ENCODE measurements at regions not wholly inside any gene's neighbourhood (a gene's known extent, or its start where the extent isn't known, plus 50 kb on each side); places are given as distances from the start of the nearest gene placed in this dataset.

GRCh38 chr1:25163986-25164385 is 68.3 kb downstream of the SYF2 start:
- no peak overlapping the region for H3K4me3 ChIP-seq (ENCODE audit: low read depth, low read length)
- TF ChIP-seq, protein P1, sequence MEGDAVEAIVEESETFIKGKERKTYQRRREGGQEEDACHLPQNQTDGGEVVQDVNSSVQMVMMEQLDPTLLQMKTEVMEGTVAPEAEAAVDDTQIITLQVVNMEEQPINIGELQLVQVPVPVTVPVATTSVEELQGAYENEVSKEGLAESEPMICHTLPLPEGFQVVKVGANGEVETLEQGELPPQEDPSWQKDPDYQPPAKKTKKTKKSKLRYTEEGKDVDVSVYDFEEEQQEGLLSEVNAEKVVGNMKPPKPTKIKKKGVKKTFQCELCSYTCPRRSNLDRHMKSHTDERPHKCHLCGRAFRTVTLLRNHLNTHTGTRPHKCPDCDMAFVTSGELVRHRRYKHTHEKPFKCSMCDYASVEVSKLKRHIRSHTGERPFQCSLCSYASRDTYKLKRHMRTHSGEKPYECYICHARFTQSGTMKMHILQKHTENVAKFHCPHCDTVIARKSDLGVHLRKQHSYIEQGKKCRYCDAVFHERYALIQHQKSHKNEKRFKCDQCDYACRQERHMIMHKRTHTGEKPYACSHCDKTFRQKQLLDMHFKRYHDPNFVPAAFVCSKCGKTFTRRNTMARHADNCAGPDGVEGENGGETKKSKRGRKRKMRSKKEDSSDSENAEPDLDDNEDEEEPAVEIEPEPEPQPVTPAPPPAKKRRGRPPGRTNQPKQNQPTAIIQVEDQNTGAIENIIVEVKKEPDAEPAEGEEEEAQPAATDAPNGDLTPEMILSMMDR (IDR thresholded peaks at IDR 0.05; ENCODE audit: low read depth, low read length), result no peak

GRCh38 chr1:25161981-25162380 is 70.3 kb downstream of the SYF2 start:
- no peak overlapping the region for H3K4me3 ChIP-seq (ENCODE audit: low read depth, low read length)
- TF ChIP-seq, protein P1 (IDR thresholded peaks at IDR 0.05; ENCODE audit: low read depth, low read length), result no peak

DNA sequence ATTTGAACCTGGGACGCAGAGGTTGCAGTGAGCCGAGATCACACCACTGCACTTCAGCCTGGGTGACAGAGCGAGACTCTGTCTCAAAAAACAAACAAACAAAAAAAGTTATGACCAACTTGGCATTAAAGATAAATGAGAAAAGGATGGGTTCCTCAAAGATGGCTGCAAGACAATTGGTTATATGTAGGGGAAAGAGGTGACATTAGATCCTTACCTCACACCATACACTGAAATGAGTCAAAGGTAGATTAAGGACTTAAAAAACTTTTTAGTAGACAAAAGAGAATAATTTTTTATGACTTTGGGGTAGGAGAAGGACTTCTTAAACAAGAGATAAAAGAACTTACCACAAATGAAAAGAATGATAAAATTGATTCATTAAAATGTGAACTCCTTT is 74.5 kb downstream of the SYF2 start:
- H3K4me3 ChIP-seq (ENCODE audit: low read depth, low read length), result no peak overlapping the region
- TF ChIP-seq, protein P1 (IDR thresholded peaks at IDR 0.05; ENCODE audit: low read depth, low read length), result no peak

GRCh38 chr1:25150985-25151495 is 81.3 kb downstream of the SYF2 start:
- H3K4me3 ChIP-seq (ENCODE audit: low read depth, low read length), result no peak overlapping the region
- TF ChIP-seq, protein P1 (IDR thresholded peaks at IDR 0.05; ENCODE audit: low read depth, low read length), result no peak

GRCh38 chr1:25148673-25149300 is 83.5 kb downstream of the SYF2 start:
- H3K4me3 ChIP-seq (ENCODE audit: low read depth, low read length), result no peak overlapping the region
- TF ChIP-seq, protein P1 (IDR thresholded peaks at IDR 0.05; ENCODE audit: low read depth, low read length), result no peak; the same call in 1 of the 2 replicates

DNA sequence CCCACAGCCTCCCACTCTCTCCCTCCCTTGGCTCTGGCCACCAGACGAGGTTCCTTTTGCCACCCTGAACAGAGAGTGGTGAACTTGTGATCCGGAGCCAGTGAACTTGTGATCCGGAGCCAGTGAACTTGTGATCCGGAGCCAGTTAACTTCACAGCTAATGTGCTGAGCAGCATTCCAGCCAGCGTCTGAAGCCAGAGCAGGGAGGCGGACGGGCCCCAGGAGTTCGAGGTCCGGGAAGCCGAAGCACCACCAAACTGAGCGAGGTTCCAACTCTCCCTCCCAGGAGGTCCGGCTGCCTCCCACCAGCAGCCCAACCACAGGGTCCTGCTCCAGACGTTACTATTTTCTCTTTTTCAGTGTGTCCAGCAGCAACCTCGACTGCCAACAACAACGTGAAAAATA is 85.8 kb downstream of the SYF2 start:
- TF ChIP-seq, protein P1 (IDR thresholded peaks at IDR 0.05; ENCODE audit: low read depth, low read length), result no peak
- H3K4me3 ChIP-seq (ENCODE audit: low read depth, low read length), result no peak overlapping the region

DNA sequence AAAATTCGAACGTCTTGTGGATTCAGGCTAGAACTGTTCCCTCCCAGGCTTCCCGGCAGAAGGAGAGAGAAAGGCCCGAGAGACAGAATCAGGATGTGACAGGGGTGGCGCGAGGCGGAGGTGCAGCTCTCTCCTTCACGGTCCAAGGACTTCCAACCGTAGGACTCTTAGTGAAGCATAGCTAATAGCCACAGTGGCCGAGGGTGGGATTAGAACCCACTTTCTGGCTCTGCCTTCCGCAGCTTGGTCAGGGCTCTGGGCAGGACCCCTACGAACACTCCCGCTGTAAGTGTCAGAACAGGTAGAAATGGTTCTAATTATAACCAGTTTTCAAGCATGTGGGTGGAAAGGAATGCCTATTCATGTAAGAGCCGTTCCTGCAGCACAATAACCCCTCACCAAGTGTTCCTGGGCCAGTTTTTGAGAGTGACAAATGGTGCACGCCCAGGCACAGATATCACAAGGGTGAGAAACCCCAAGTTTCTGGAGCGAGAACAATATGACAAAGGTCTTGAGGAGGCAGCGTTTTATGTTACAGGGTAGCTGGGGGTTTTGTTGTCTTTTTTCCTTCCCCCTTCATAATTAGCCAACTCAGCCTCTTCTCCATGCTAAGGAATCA is 86.4 kb downstream of the SYF2 start:
- TF ChIP-seq, protein P1 (IDR thresholded peaks at IDR 0.05; ENCODE audit: low read depth, low read length), result no peak
- H3K4me3 ChIP-seq (ENCODE audit: low read depth, low read length), result no peak overlapping the region

Measured in WI38 (cell line).